Urothelium cell line (cell line): ENCODE measurements at regions not wholly inside any gene's neighbourhood (a gene's known extent, or its start where the extent isn't known, plus 50 kb on each side); places are given as distances from the start of the nearest gene placed in this dataset.
"Not testable (repeated sequence)": the region's sequence is repeated elsewhere in the genome, so short reads cannot be mapped to it uniquely, and the experiment has no call there.

Experiments used
- DNase-seq: peaks from one replicate; pipeline ENCODE4 v3.0.0; 2011; ENCODE audit warnings: low spot score, mixed read lengths
- FAIRE-seq: peaks from 2 replicates; lab custom pipeline; 2011; peaks lifted over from hg19 to GRCh38; lab: Jason Lieb, UNC

GRCh38 chr1:189212606-189213005, 1265.1 kb downstream of the BRINP3 start:
- DNase-seq (no peak), FAIRE-seq (no peak)

- DNase-seq: no peak
- FAIRE-seq: no peak
Observed at GRCh38 chr1:189216886-189217285, 1260.8 kb downstream of the BRINP3 start.

- FAIRE-seq: no peak
- no peak for DNase-seq
Observed at GRCh38 chr1:189217646-189218045, 1260.0 kb downstream of the BRINP3 start.

GRCh38 chr1:189220750-189221149, 1256.9 kb downstream of the BRINP3 start:
- DNase-seq: no peak
- no peak for FAIRE-seq

GRCh38 chr1:189225794-189226145, 1251.9 kb downstream of the BRINP3 start:
- not testable (repeated sequence) for DNase-seq, FAIRE-seq

- FAIRE-seq: no peak
- DNase-seq: no peak
Observed at GRCh38 chr1:189226779-189227178, 1250.9 kb downstream of the BRINP3 start.

GRCh38 chr1:189237008-189237407, 1240.7 kb downstream of the BRINP3 start:
- no peak for FAIRE-seq
- no peak for DNase-seq

- DNase-seq (no peak), FAIRE-seq (no peak)
Observed at GRCh38 chr1:189253601-189254350, 1223.9 kb downstream of the BRINP3 start.

- not testable (repeated sequence) for DNase-seq, FAIRE-seq
Observed at GRCh38 chr1:189261128-189261527, 1216.5 kb downstream of the BRINP3 start.

GRCh38 chr1:189269011-189269410, 1208.7 kb downstream of the BRINP3 start:
- FAIRE-seq (no peak), DNase-seq (peak; percentile 3)

GRCh38 chr1:189274267-189274666, 1203.4 kb downstream of the BRINP3 start:
- FAIRE-seq: no peak
- no peak for DNase-seq

- DNase-seq: no peak
- FAIRE-seq: no peak
Observed at GRCh38 chr1:189275796-189276195, 1201.9 kb downstream of the BRINP3 start.

GRCh38 chr1:189289346-189289745, 1188.3 kb downstream of the BRINP3 start:
- DNase-seq (no peak), FAIRE-seq (no peak)

GRCh38 chr1:189301235-189301634, 1176.4 kb downstream of the BRINP3 start:
- no peak for DNase-seq

GRCh38 chr1:189305279-189305678, 1172.4 kb downstream of the BRINP3 start:
- DNase-seq (no peak), FAIRE-seq (no peak)

More at GRCh38 chr1:189301235-189301634, 1176.4 kb downstream of the BRINP3 start:
- no peak for FAIRE-seq

- no peak for DNase-seq
- no peak for FAIRE-seq
Observed at GRCh38 chr1:189311915-189312314, 1165.7 kb downstream of the BRINP3 start.

- FAIRE-seq (no peak), DNase-seq (no peak)
Observed at GRCh38 chr1:189312499-189312898, 1165.2 kb downstream of the BRINP3 start.

- no peak for DNase-seq
- FAIRE-seq: no peak
Observed at GRCh38 chr1:189313488-189313887, 1164.2 kb downstream of the BRINP3 start.

GRCh38 chr1:189315035-189315901, 1162.4 kb downstream of the BRINP3 start:
- DNase-seq (no peak), FAIRE-seq (no peak)

GRCh38 chr1:189323091-189323490, 1154.6 kb downstream of the BRINP3 start:
- DNase-seq (no peak), FAIRE-seq (no peak)

GRCh38 chr1:189331071-189331470, 1146.6 kb downstream of the BRINP3 start:
- FAIRE-seq, DNase-seq: not testable (repeated sequence)
